Breast epithelium (tissue), 4 donors: ENCODE measurements at regions not wholly inside any gene's neighbourhood (a gene's known extent, or its start where the extent isn't known, plus 50 kb on each side); places are given as distances from the start of the nearest gene placed in this dataset.

Source experiments
- DNase-seq, 2 donors: peaks; one replicate each; pipeline ENCODE4 v3.0.0-alpha.2; 2019; ENCODE audit warnings: low spot score in 2 of 2
- H3K27ac ChIP-seq, 2 donors: fragments of 200-600 bp; sonication (generic) in 1 of 2; one replicate each; pipeline ENCODE4 v1.5.1; 2016 to 2019; ENCODE audit warnings: mild to moderate bottlenecking in 1 of 2
- H3K27me3 ChIP-seq, 2 donors: fragments of 200-600 bp; sonication (generic) in 1 of 2; one replicate each; pipeline versions ENCODE4 v1.5.1 to v1.6.0; 2017 to 2019; ENCODE audit warnings: control low read depth in 1 of 2, mild to moderate bottlenecking in 1 of 2
- H3K36me3 ChIP-seq: fragments of 200-600 bp; one replicate; pipeline ENCODE4 v1.5.1; 2019
- H3K4me1 ChIP-seq, 2 donors: fragments of 200-600 bp; sonication (generic); one replicate each; pipeline ENCODE4 v1.5.1; 2016 to 2019; ENCODE audit warnings: control low read depth in 1 of 2
- H3K4me3 ChIP-seq, 3 donors: fragments of 200-600 bp; sonication (generic); 1 replicate in 2 of 3; 2 replicates in 1 of 3; pipeline ENCODE4 v1.5.1; 2016 to 2019; ENCODE audit warnings: mild to moderate bottlenecking in 3 of 3, moderate library complexity in 2 of 3
- H3K9me3 ChIP-seq, 2 donors: fragments of 200-600 bp; sonication (generic) in 1 of 2; one replicate each; pipeline ENCODE4 v1.5.1; 2016 to 2019; ENCODE audit warnings: control low read depth in 1 of 2
- POLR2A ChIP-seq: fragments of 450-650 bp; IDR thresholded peaks from one replicate; pipeline ENCODE4 v1.6.1; 2016; ENCODE audit warnings: antibody characterized with exemption, mild to moderate bottlenecking, moderate library complexity
- POLR2AphosphoS5 ChIP-seq, 3 donors: sonication (generic); formaldehyde crosslinking; IDR thresholded peaks; one replicate each; pipeline ENCODE4 v1.6.1; 2017; ENCODE audit warnings: antibody characterized with exemption in 3 of 3
- intact Hi-C: fragments of 100-400 bp; cut with DNase I; formaldehyde crosslinking; loops from one replicate; pipeline ENCODE4 v1.15.1; 2023; ENCODE audit warnings: low total_unique reads
- TF ChIP-seq, protein P1 (sequence below), 3 donors: fragments of 450-650 bp; IDR thresholded peaks; one replicate each; pipeline ENCODE4 v1.5.1; 2016 to 2017; ENCODE audit warnings: antibody characterized with exemption in 3 of 3, mild to moderate bottlenecking in 3 of 3, moderate library complexity in 3 of 3

DNA sequence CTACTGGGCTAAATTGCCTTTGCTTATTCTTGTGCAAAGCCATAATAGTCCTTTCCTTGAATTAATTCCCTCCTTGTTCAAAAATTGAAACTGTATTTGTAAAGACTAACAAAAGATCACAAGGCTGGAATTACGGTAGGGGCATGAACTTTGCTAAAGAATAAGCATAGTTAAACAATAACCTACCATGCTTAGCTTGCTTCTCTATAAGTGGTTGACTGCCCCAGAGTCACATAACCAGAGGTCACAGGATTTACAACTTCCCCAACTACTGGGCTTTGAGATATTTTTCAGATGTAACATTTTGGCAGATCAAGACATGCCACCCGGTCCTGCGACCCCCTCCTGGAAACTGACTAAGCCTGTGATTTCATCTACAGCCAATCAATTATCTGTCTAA, 181.4 kb downstream of the GPAM start:
- no peaks in the 10 kb centered on the region for H3K9me3 ChIP-seq
- no peaks in the 10 kb centered on the region for H3K4me1 ChIP-seq
- H3K4me3 ChIP-seq = no peak overlapping the region
- TF ChIP-seq POLR2AphosphoS5 (IDR thresholded peaks at IDR 0.05) (no peak), POLR2A (no peak)
- H3K27me3 ChIP-seq = no peaks in the 10 kb centered on the region
- no peaks in the 10 kb centered on the region for H3K36me3 ChIP-seq
- H3K27ac ChIP-seq = no peak overlapping the region
- intact Hi-C loops = no loop called here
- DNase-seq = no peak

DNA sequence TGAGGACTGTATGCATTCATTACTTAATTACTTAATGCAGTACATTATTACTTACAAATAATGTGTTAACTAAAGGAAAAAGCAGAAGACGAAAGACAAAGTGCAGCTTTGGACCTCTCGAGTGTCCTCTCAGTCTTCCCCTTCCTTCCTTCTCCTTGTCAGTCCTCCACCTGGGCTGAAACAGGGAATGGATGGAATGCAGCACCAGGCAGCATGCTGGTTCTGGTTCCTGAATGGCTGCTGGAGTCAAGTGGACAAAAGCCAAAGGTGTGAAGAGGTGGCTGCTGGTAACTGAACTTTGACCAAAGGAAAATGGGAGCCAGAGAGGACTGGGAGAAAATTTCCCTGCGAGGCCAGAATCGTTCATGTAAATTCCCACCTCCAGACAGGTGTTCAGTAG, 179.5 kb downstream of the GPAM start:
- H3K4me3 ChIP-seq = no peak overlapping the region
- no peak for DNase-seq
- no peaks in the 10 kb centered on the region for H3K4me1 ChIP-seq
- no peaks in the 10 kb centered on the region for H3K9me3 ChIP-seq
- intact Hi-C loops = no loop called here
- TF ChIP-seq POLR2A (no peak), POLR2AphosphoS5 (IDR thresholded peaks at IDR 0.05) (no peak)
- H3K27ac ChIP-seq = no peak overlapping the region
- no peaks in the 10 kb centered on the region for H3K27me3 ChIP-seq
- no peaks in the 10 kb centered on the region for H3K36me3 ChIP-seq

DNA sequence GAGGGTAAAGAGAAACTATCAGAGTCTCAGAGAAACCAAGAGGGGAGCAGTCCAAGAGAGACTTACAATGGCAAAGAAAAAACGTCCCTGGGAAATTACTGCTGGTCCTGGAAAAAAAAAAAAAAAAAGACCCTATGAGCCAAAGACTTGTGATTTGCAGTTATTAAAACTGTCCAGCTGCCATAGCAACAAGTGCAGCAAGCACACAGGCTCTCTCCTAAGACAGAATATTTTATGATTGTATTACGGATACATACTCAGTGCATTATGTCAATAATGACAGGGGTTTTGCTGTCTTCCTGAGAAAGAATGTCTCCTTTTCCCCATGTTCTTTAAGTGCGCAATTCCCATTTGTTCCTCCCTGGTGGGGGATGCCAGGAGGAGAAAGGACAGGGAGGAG, 178.5 kb downstream of the GPAM start:
- no peak for DNase-seq
- TF ChIP-seq POLR2AphosphoS5 (IDR thresholded peaks at IDR 0.05) (no peak), POLR2A (no peak)
- TF ChIP-seq, protein P1, sequence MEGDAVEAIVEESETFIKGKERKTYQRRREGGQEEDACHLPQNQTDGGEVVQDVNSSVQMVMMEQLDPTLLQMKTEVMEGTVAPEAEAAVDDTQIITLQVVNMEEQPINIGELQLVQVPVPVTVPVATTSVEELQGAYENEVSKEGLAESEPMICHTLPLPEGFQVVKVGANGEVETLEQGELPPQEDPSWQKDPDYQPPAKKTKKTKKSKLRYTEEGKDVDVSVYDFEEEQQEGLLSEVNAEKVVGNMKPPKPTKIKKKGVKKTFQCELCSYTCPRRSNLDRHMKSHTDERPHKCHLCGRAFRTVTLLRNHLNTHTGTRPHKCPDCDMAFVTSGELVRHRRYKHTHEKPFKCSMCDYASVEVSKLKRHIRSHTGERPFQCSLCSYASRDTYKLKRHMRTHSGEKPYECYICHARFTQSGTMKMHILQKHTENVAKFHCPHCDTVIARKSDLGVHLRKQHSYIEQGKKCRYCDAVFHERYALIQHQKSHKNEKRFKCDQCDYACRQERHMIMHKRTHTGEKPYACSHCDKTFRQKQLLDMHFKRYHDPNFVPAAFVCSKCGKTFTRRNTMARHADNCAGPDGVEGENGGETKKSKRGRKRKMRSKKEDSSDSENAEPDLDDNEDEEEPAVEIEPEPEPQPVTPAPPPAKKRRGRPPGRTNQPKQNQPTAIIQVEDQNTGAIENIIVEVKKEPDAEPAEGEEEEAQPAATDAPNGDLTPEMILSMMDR (IDR thresholded peaks at IDR 0.05) = no peak
- intact Hi-C loops = no loop called here
- Histone ChIP-seq H3K9me3 (no peaks in the 10 kb centered on the region), H3K36me3 (no peaks in the 10 kb centered on the region), H3K27me3 (no peaks in the 10 kb centered on the region), H3K27ac (no peak overlapping the region), H3K4me3 (no peak overlapping the region), H3K4me1 (no peaks in the 10 kb centered on the region)

DNA sequence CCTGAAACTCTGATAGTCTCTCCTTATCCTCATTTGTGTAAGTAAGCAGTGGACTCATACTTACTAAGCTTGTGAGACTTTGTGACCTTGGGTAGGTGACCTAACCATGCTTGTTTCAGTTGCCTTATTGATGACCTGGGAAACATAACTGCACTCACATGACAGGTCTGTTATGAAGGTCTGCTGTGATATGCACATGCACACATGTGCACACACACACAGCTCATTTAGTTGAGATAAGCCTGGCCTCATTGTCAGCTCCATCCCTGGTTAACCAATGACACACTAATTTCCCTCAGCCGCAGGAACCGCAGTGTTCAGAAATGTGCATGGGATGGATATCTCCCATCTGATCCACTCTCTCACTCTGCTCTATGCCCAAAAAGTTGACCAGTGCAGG, 177.2 kb downstream of the GPAM start:
- Histone ChIP-seq H3K27ac (no peak overlapping the region), H3K36me3 (no peaks in the 10 kb centered on the region), H3K4me3 (no peak overlapping the region), H3K4me1 (no peaks in the 10 kb centered on the region), H3K27me3 (no peaks in the 10 kb centered on the region), H3K9me3 (no peaks in the 10 kb centered on the region)
- intact Hi-C loops = no loop called here
- no peak for TF ChIP-seq POLR2AphosphoS5 (IDR thresholded peaks at IDR 0.05)
- TF ChIP-seq, protein P1 (IDR thresholded peaks at IDR 0.05) = no peak
- TF ChIP-seq POLR2A = no peak
- DNase-seq = no peak

DNA sequence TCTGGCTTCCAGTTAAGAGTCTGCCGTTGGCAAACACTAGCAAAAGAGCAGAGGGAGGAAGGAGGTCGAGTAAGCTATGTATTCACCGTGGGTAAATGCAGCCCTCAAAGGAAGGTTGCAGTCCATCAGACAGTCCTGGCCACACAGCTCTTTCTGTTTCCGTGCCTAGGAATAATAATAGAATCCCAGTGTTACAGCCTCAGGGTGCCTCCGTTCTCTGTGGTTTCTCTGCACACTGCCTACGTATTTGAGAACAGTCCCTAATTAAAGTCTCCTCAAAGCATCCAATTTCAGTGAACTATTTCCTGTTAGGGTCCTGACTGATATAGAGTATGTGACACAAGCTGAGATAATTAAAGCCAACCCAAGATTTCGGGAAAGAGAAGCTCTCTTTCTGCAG, 176.7 kb downstream of the GPAM start:
- no peak for DNase-seq
- Histone ChIP-seq H3K9me3 (no peaks in the 10 kb centered on the region), H3K4me3 (no peak overlapping the region), H3K4me1 (no peaks in the 10 kb centered on the region), H3K27ac (no peak overlapping the region), H3K36me3 (no peaks in the 10 kb centered on the region), H3K27me3 (no peaks in the 10 kb centered on the region)
- intact Hi-C loops = no loop called here
- TF ChIP-seq, protein P1 (IDR thresholded peaks at IDR 0.05) = no peak
- TF ChIP-seq POLR2AphosphoS5 (IDR thresholded peaks at IDR 0.05) (no peak), POLR2A (no peak)

DNA sequence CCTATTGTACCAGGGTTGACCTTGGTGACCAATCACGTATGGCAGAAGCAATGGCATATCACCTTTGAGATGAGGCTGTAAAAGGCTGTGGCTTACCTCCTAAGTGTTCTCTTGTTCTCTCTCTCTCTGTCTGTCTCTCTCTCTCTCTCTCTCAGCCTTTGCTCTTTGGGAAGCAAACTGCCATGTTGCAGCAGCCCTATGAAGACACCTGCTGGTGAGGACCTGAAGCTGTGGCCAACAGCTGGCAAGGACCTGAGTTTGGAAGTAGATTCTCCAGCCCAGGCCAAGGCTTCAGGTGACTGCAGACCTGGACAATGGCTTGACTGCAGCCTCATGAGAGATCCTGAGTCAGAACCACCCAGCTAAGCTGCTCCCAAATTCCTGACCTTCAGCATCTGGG, 161.4 kb downstream of the GPAM start:
- Histone ChIP-seq H3K9me3 (no peaks in the 10 kb centered on the region), H3K27me3 (no peaks in the 10 kb centered on the region), H3K4me1 (no peaks in the 10 kb centered on the region), H3K36me3 (no peaks in the 10 kb centered on the region), H3K4me3 (no peak overlapping the region), H3K27ac (no peak overlapping the region)
- no peak for DNase-seq
- intact Hi-C loops = no loop called here
- TF ChIP-seq POLR2AphosphoS5 (IDR thresholded peaks at IDR 0.05) = no peak
- TF ChIP-seq, protein P1 (IDR thresholded peaks at IDR 0.05) = no peak
- no peak for TF ChIP-seq POLR2A
